ENCODE measurements at regions not wholly inside any gene's neighbourhood (a gene's known extent, or its start where the extent isn't known, plus 50 kb on each side); places are given as distances from the start of the nearest gene placed in this dataset.
A peak's percentile ranks its signal among the peaks of the same experiment; 100 is the strongest.
"Not testable (repeated sequence)": the region's sequence is repeated elsewhere in the genome, so short reads cannot be mapped to it uniquely, and the experiment has no call there.

DNA sequence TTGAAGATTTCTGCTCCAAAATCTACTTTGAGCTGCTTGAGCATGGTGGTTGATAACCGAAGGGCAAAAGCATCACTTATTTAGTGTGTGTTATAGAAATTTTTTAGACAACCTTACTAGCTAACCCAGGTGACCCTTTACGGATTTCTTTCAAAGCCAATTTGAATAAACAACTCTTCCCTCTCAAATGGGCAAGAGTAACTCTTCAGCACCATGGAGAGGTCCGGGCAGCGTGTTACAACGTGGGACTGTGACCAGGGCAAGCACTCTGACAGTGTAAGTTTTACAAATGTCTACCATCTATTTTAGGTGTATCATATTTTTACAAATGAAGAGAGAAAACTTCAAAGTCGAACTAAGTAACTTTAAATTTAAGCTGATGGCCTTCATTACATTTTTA is 471.8 kb downstream of the MFSD1 start:
- peak; percentile 68 for DNase-seq (ENCODE audit: low spot score)

DNA sequence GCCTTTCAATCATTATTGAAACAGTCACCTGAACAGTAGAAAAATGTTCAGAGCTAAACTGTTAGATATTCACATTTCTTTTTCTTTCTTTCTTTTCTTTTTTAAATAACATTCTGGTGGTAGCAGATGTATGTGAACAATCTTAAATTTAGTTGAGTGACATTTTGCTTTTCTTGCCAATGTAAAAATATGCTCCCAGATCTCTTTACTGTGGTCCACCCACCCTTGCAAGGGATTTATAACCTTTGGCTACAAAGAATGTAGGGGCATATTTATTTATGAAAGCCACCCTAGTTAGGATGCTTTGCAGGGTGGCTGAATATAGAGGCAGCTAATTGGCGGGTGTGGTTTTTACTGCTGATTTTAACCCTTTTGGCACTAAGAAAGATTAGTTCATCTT is 473.9 kb downstream of the MFSD1 start:
- DNase-seq (ENCODE audit: low spot score), result no peak

DNA sequence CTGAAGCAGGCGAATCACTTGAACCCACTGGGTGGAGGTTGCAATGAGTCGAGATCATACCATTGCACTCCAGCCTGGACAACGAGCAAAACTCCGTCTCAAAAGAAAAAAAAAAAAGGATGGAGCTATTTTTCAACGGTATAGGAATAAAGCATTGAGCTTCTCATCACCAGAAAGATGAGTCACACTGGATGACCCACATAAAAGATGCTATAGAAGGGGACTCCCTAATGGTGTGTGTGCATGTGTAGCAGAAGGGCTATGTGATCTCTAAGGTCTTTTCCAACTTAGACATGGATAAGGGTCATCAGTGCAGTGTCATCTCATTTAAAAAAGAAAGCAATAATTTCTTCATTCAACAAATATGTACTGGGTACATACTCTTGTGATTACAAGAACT is 476.0 kb downstream of the MFSD1 start:
- DNase-seq (ENCODE audit: low spot score), result no peak

DNA sequence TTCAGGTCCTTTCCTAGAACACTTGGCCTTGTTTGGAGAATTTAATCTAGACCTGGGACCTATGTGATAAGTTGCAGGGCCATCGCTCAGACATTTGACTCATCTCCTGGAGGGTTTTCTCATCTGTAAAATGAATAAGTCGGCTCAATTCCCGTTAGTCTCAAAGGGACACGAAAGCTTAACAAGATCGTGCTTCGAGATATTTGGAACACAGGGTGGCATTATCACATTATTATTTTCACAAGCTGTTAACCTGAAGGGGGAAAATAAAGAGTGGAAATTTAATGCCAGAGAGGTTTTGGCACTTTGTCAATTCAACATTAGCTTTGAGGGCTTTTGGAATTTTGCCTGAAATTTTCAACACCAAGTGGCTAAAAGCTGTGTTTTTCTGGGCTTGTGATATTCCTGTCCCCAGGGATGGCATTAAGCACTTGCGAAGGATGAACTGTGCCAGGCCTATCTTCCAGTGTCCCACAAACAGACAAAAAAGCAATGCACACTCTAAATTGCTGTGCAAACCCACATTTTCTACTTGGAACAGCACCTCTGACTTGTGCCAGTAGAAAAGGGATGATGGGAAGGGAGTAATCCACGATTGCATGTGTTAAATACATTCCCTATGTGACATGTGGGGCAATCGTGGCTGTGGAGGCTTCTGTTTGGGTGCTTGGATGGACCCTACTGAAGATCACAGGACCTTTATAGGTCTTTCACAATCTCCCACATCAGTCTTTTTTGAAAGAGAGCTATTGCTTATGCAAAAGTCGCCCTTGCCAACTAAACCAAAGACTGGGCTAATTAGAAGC is 478.7 kb downstream of the MFSD1 start:
- no peak for DNase-seq (ENCODE audit: low spot score)

- no peak for DNase-seq (ENCODE audit: low spot score)
Measured at GRCh38 chr3:159293493-159293892, 491.6 kb downstream of the MFSD1 start.

DNA sequence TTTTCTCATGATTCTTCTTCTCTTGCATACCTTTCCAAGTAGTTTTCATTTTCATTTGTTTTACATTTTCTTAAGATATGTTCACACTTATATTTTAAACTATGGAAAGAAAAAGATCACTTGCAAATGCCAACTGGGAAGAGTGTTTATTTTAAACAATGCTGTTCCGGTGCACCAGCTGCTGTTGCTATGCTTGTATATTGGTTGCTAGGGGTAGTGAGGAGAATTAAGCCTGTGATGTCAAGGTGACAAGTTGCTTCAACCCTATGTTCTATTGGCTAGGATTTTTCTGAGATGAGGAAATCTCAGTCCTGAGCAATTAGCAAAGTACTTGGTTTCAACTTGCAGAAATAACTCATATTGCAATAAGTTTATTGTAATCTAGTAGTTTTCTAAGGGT is 500.1 kb downstream of the MFSD1 start:
- no peak for DNase-seq (ENCODE audit: low spot score)

DNA sequence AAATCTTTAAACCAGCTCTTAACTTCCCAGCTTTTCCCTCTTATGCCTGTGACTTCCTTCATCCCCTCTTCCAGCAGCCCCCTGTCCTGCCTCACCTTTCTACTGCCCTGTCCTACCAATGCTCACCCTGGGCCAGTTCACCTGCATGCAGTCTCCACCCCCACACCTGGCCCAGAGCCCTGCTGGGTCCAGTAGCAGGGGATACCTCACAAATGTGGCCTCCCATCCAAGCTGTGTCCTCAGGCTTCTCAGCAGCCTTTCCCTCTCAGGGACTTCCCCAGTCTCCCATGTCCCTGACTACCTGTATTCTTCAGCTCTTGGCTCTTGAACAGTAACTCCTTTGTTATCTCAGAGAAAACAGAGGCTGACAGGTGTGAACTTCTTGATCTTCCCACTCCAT is 503.2 kb downstream of the MFSD1 start:
- DNase-seq (ENCODE audit: low spot score), result no peak

DNA sequence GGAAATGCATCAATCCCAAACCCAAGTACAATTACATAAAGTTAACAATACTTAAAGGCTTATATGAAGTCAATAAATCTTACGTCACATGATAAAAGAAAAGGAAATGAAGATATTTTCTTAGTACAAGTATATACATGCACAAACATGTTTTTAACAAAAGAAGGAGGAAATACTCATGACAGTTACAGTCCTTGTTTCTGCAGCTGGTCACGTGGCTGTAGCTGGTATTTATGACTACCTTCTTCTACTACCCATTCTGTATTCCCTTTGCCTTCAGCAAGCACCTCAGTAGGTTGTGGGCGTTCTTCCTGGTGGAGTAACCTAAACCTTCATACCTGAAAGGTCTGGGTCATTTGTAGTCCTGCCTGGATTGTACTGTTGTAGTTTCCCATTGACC is 514.9 kb downstream of the MFSD1 start:
- DNase-seq (ENCODE audit: low spot score), result not testable (repeated sequence)

DNA sequence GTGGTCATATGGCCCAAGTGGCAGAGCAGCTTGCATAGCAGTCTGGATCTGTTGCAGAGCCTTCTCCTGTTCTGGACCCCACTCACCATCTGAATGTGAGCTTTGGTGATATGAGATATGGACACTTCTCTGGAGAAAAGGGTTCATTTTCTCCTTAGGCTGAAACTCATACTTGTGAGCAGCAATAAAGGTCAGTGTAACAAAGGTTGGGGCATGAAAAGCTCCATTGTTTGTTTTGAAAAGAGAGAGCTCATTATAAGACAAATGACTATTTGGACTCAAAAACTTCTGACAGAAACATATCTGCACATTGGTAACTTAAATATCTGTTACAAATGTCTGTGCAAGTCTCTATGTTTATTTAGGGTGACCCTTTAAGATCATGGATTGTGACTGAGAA is 517.3 kb downstream of the MFSD1 start:
- no peak for DNase-seq (ENCODE audit: low spot score)

- peak; percentile 83 for DNase-seq (ENCODE audit: low spot score)
Measured at GRCh38 chr3:159322322-159322939, 520.6 kb downstream of the MFSD1 start.

- DNase-seq (ENCODE audit: low spot score), result no peak
Measured at GRCh38 chr3:159323848-159324247, 522.0 kb downstream of the MFSD1 start.

- DNase-seq (ENCODE audit: low spot score), result no peak
Measured at GRCh38 chr3:159326998-159327397, 525.1 kb downstream of the MFSD1 start.

GRCh38 chr3:159332535-159333099 is 530.8 kb downstream of the MFSD1 start:
- no peak for DNase-seq (ENCODE audit: low spot score)

- DNase-seq (ENCODE audit: low spot score), result no peak
Measured at GRCh38 chr3:159339131-159339530, 537.3 kb downstream of the MFSD1 start.

- DNase-seq (ENCODE audit: low spot score), result no peak
Measured at GRCh38 chr3:159340877-159341500, 539.1 kb downstream of the MFSD1 start.

- DNase-seq (ENCODE audit: low spot score), result no peak
Measured at GRCh38 chr3:159346271-159346903, 544.5 kb downstream of the MFSD1 start.

DNA sequence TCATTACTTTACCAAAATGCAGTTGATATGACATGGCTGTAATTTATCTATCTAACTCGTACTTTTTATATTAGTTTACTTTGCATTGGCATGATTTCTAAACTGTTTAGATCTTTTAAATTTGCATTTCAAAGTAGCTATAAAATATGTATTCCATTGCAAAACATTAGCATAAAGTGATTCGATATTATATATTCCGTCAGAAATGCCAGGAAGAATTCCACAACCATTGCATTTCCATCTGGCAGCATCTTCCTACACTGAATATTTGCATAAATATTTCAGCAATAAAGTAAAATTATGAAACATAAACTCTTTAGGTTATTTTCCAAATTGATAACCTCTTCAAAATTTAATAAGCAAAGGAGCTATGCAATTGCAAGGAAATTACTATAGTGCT is 546.6 kb downstream of the MFSD1 start:
- no peak for DNase-seq (ENCODE audit: low spot score)

- no peak for DNase-seq (ENCODE audit: low spot score)
Measured at GRCh38 chr3:159356606-159357005, 554.8 kb downstream of the MFSD1 start.

GRCh38 chr3:159364511-159364910 is 562.7 kb downstream of the MFSD1 start:
- no peak for DNase-seq (ENCODE audit: low spot score)

- no peak for DNase-seq (ENCODE audit: low spot score)
Measured at GRCh38 chr3:159366476-159366875, 564.6 kb downstream of the MFSD1 start.

- DNase-seq (ENCODE audit: low spot score), result no peak
Measured at GRCh38 chr3:159371961-159372360, 570.1 kb downstream of the MFSD1 start.

DNA sequence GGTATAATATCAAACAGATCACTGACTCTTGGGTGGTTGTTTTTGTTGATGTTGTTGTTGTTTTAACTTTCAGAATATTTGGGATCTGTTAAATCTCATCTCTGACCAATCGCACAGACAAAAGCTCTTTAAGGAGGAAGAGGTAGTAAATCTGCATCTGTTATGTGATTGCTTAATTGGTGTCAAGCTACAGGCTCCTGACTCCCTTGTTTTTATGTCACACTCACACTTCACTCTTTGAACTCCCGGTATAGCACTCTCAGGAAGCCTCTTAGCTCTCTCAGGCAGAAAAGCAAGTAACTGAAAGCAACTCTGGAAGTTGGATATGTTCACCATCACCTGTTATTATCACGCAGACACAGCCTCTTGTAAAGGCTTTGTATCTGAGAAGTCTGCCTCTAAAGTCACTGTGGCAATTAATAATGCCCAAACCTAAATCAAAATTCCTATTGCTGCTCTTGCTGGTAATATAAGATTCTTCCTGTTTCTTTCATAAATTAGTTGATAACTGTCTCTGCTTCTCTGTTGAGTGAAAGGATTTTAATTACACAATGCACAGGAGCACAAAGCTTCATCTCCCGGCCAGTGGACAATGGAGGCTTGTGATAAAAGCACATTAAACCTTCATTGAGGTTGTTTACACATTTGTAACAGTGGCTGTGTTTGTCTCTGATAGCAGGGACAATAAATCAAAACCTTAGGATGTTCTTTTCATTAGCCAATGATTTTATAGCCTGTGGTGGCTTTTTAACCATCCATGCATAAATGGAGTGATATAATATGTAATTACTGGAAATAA is 576.7 kb downstream of the MFSD1 start:
- DNase-seq (ENCODE audit: low spot score), result no peak

Data from ecto neural progenitor cell (in vitro differentiated cells).